AG20443 (cell line): ENCODE measurements at regions not wholly inside any gene's neighbourhood (a gene's known extent, or its start where the extent isn't known, plus 50 kb on each side); places are given as distances from the start of the nearest gene placed in this dataset.
A peak's percentile ranks its signal among the peaks of the same experiment; 100 is the strongest.

Source experiments
- DNase-seq: peaks from one replicate; pipeline ENCODE4 v3.0.0; 2012; ENCODE audit warnings: low spot score, mixed read lengths

DNA sequence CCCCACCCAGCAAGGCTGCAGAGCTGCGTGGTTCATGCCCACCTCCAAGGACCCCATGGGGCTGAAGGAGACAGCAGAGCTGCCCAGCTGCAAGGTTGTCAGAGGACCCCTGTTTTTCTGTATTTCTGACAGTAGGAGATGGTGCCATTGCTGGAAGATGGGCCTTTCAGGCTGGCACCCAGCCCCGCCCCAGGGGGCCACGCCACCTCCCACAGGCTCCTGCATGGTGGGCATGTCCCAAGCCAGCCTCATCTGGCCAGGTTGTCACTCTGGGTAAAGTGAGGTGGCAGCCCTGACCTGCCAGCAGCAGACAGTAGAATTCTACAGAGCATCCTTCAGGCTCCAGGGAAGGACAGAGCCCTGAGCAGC lies 75.5 kb upstream of the RET start:
- DNase-seq: no peak

DNA sequence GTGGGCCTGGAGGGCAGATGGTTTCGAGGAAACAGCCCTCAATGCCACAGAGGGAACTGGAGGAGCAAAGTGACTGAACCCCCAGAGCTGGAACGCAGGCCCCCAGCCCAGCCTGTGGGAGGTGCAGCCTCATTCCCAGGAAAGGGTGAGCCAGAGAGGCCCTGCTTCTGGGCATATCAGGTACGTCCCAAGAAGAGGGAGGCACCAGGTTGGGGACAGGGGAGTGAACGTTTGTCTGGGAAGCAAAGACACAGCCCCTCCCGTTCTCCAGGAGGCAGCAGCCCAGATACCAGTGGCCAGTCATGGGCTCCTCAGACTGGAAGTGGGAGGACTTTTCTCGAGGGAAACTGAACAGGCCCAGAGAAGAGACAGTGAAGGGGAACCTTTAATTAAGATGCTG lies 74.3 kb upstream of the RET start:
- DNase-seq: no peak

DNA sequence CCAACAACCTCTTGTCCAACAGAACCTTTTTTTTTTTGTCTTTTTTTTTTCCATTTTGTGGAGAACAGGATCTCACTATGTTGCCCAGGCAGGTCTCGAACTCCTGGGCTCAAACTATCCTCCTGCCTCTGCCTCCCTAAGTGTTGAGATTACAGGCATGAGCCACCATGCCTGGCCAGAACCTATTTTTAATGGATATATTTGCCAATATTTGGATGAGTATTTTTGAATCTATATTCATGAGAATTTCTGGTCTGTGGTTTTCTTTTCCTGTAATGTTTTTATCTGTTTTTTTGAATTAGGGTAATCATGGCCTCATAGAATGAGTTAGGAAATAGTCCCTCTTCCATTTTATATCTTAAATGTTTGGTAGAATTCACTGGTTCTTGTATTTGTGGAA lies 70.4 kb upstream of the RET start:
- DNase-seq: no peak

DNA sequence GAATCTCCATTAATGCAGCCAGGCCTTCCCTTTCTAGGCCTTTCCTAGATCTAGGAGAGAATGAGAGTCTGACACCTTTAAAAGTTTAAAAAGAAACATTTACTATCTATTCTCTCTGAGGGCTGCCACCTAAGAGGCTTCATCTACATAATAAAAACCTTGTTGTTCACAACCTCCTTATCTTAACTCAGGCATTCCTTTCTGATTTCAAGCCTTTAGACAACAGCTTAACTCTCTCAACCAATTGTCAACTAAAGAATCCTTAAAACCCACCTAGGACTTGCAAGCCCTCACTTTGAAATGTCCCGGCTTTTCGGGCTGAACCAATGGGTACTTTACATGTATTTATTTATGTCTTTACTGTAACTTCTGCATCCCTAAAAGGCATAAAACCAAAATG lies 64.3 kb upstream of the RET start:
- DNase-seq: no peak

DNA sequence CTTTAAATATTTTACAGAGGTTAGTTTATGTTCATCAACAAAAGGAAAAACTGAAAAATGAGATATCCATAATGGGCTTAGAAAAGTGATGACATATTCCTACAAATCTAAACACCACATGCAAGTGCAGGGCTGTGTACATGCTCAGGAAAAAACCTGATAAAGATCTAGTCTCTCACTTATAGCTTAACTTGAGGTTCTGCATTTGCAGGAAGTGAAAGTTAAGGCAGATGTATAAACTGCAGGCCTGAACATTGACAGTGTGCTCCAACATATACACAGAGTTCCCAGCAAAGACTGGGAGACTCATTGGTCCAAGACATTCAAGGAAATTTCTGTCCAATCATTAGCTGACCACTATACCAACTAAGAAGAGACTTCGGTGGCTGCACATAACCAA lies 63.8 kb upstream of the RET start:
- DNase-seq: no peak

DNA sequence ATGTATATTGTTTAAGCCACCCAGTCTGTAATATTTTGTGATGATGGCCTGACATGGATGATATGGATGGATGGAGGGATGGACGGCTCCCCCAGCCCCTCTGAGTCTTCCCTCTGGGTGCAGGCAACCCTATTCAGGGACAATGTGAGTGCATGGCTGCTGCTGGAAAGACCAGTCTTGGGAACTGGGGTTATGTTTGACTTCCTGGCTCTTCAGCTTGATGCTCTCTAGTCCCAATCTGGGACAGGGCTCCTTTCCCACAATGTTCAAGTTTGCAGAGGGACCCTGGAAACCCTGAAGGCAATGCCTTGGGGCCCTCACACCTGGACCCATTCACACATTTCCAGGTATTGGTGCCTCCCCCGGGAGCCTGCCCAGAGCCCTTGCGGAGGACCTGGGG lies 52.3 kb upstream of the RET start:
- peak; percentile 6 for DNase-seq

DNA sequence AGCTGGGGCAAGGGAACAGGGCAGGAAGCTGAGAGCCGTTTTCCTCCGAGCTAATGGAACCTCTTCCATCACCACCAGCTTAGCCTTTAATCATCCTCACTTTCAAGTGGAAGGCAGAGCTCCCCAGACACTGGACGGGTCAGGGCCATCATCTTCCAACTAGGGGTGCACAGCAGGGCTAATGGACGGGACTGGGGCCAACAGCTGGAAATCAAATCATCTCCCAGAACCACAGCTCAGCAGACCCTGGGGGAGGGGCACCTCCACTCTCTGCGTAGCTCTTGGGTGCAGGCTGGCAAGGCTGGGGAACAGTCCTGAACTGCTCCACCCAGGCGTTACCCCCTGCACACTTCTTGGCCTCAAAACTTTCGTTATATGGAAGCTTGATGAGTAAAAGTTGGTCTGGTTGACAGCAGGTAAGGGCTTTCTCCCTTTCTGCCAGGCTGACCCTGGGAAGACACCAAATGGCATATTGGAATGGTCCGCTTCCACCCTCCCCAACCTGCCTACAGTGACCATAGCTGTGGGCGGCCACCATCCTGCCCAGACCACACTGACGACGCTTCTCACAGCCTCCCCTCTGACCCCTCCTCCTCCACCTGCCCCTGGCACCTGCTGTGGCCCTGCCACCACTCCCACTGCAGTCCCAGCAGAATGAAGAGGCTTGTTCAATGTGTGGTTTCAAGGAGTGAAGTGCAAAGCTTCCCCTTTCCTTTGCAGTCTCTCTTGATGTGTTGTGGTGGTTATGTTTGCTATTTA lies 51.7 kb upstream of the RET start:
- no peak for DNase-seq

DNA sequence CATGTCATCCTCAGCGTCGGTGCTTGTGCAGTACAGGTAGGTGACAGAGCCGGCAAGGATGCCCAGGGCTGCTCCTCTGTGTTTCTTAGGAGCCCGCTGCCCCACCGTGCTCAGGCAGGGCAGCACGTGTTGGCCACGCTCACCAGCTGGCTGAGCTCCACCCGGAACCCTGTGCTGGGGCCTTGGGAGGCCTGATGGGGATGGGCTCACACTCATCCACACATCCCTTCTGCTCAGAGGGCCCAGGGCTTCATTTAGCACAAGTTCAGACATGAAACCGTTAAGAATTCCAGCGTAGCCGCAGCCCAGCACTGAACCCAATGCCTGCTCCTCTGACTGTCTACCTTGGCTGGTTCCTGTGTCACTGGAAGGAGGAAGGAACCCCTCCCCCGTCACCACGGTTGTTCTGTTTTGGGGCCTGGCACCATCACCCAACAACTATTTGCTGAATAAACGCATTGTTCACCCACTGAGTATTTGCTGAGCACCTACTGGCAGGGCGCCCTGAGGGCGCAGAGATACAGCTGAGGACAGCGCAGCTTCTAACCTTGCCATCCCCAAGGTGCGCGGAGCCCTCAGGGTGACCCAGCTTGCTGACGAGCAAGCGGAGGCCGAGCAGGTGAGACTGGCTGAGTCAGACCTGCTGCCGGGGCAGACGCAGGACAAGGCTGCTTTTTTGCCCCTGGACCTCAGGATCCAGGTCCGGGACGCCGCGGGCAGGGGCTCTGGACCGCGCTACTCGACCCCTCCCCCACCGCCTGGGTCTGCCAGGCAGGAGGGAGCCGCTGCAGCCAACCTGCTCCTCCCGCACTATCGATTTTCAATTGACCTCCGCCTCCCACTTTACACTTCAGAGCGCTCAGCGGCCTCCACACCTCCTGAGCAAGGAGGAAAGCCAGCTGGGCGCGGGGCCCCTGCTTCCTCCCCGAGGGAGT lies 50.6 kb upstream of the RET start:
- DNase-seq: peak; percentile 9
